GM12878 (cell line): ENCODE measurements at regions not wholly inside any gene's neighbourhood (a gene's known extent, or its start where the extent isn't known, plus 50 kb on each side); places are given as distances from the start of the nearest gene placed in this dataset.

Source experiments
- ATAC-seq: fragments of 200-7000 bp; cut with Tn5 transposase; 3 replicates; pipeline ENCODE4 v1.9.1; 2020; ENCODE audit warnings: mild to moderate bottlenecking, moderate library complexity
- BruUV-seq: library from RNA; stranded (reverse); fragments of 400-500 nt; replicated peaks from 2 replicates; lab custom pipeline; 2021; lab: Mats Ljungman, UMichigan
- CTCF ChIA-PET: fragments of 300-600 bp; sonication (Branson Sonifier 250); formaldehyde crosslinking; extraction: SDS; loops from one replicate; lab custom pipeline; 2021; ENCODE audit warnings: inconsistent platforms; lab: Yijun Ruan, JAX
- POLR2A ChIA-PET: fragments of 350-600 bp; formaldehyde crosslinking; extraction: SDS; loops from one replicate; lab custom pipeline; 2021; ENCODE audit warnings: inconsistent platforms; lab: Charles Lee
- RAD21 ChIA-PET: fragments of 300-600 bp; sonication (Branson Sonifier 250); formaldehyde crosslinking; loops from one replicate; lab custom pipeline; 2023; ENCODE audit warnings: antibody characterized with exemption; ENCODE audit not compliant: unreplicated experiment; lab: Charles Lee
- SMC1A ChIA-PET: fragments of 300-600 bp; sonication (Branson Sonifier 250); formaldehyde crosslinking; loops from one replicate; lab custom pipeline; 2023; ENCODE audit not compliant: unreplicated experiment, uncharacterized antibody; lab: Charles Lee
- DNase-seq: peaks from one replicate; pipeline ENCODE4 v3.0.0-alpha.2; 2011; ENCODE audit warnings: low read depth, low spot score
- FAIRE-seq: peaks from 3 replicates; lab custom pipeline; 2011; peaks lifted over from hg19 to GRCh38; lab: Jason Lieb, UNC
- H2AFZ ChIP-seq: 2 replicates; pipeline ENCODE4 v1.6.0; 2011; ENCODE audit warnings: low read depth, low read length, control low read depth; ENCODE audit not compliant: control insufficient read depth
- H3K27ac ChIP-seq: 2 replicates; pipeline ENCODE4 v1.5.1; 2011; ENCODE audit warnings: control low read depth; ENCODE audit not compliant: control insufficient read depth, insufficient read depth
- H3K27me3 ChIP-seq, 2 experiments: replicated peaks in 1 of 2; 2 replicates each; pipeline versions ENCODE4 v1.6.0 to v1.6.1; 2011; ENCODE audit warnings: low read length in 1 of 2; ENCODE audit not compliant: control insufficient read depth in 2 of 2, insufficient read depth in 2 of 2
- H3K36me3 ChIP-seq, 2 experiments: 2 replicates each; pipeline ENCODE4 v1.5.1; 2011; ENCODE audit warnings: low read length in 1 of 2; ENCODE audit not compliant: control insufficient read depth in 2 of 2, insufficient read depth in 2 of 2
- H3K4me1 ChIP-seq: 2 replicates; pipeline ENCODE4 v1.6.1; 2011; ENCODE audit warnings: mild to moderate bottlenecking, low read length, moderate library complexity, mixed read lengths; ENCODE audit not compliant: control insufficient read depth, insufficient read depth
- H3K4me2 ChIP-seq: 2 replicates; pipeline ENCODE4 v1.6.0; 2011; ENCODE audit warnings: control low read depth; ENCODE audit not compliant: control insufficient read depth, insufficient read depth
- H3K4me3 ChIP-seq: fragments of 200-600 bp; sonication (generic); 2 replicates; pipeline ENCODE4 v1.5.1; 2016
- H3K79me2 ChIP-seq: 2 replicates; pipeline ENCODE4 v1.6.0; 2011; ENCODE audit warnings: low read length; ENCODE audit not compliant: control insufficient read depth, insufficient read depth
- H3K9ac ChIP-seq: 2 replicates; pipeline ENCODE4 v1.8.0; 2011; ENCODE audit warnings: low read length, control low read depth, mixed read lengths; ENCODE audit not compliant: control insufficient read depth, insufficient read depth
- H3K9me3 ChIP-seq: replicated peaks from 3 replicates; pipeline ENCODE4 v1.5.1; 2011; ENCODE audit warnings: mild to moderate bottlenecking, low read length; ENCODE audit not compliant: control insufficient read depth, insufficient read depth
- H4K20me1 ChIP-seq: 2 replicates; pipeline ENCODE4 v1.6.0; 2011; ENCODE audit not compliant: control insufficient read depth, insufficient read depth
- ASH2L ChIP-seq: fragments of 300-600, 200-600 bp; sonication (generic); IDR thresholded peaks from 2 replicates; pipeline ENCODE4 v1.6.1; 2017; ENCODE audit warnings: low read depth, mild to moderate bottlenecking, borderline replicate concordance
- BRCA1 ChIP-seq: IDR thresholded peaks from 2 replicates; pipeline ENCODE4 v1.6.1; 2011; ENCODE audit warnings: low read depth, low read length, improper control_type of control experiment
- CHD4 ChIP-seq: fragments of 200-600 bp; sonication (generic); IDR thresholded peaks from 2 replicates; pipeline ENCODE4 v1.6.1; 2016; ENCODE audit warnings: mild to moderate bottlenecking
- ETV6 ChIP-seq, 2 experiments: fragments of 450-650 bp in 1 of 2; IDR thresholded peaks in 1 of 2; conservative IDR thresholded peaks in 1 of 2; 2 replicates each; pipeline ENCODE4 v1.6.1; 2014; ENCODE audit warnings: antibody characterized with exemption in 1 of 2, borderline replicate concordance in 1 of 2, low read depth in 1 of 2, mild to moderate bottlenecking in 1 of 2, moderate library complexity in 1 of 2
- IKZF2 ChIP-seq, 2 experiments: fragments of 450-650 bp; IDR thresholded peaks; 2 replicates each; pipeline ENCODE4 v1.6.1; 2017; ENCODE audit warnings: mild to moderate bottlenecking in 2 of 2, moderate library complexity in 2 of 2
- IRF4 ChIP-seq: IDR thresholded peaks from 2 replicates; pipeline ENCODE4 v1.6.1; 2011; ENCODE audit warnings: low read depth, low read length
- JUND ChIP-seq: IDR thresholded peaks from 2 replicates; pipeline ENCODE4 v1.6.1; 2012; ENCODE audit warnings: low read depth, mild to moderate bottlenecking, low read length, improper control_type of control experiment, moderate library complexity
- NFYA ChIP-seq: IDR thresholded peaks from 2 replicates; pipeline ENCODE4 v1.6.1; 2011; ENCODE audit warnings: low read depth, mild to moderate bottlenecking, low read length, improper control_type of control experiment, borderline replicate concordance
- NRF1 ChIP-seq: conservative IDR thresholded peaks from 2 replicates; pipeline ENCODE4 v1.6.1; 2011; ENCODE audit warnings: mild to moderate bottlenecking, low read depth, low read length, improper control_type of control experiment
- SPI1 ChIP-seq: IDR thresholded peaks from 2 replicates; pipeline ENCODE4 v1.6.1; 2011; ENCODE audit warnings: low read depth, mild to moderate bottlenecking, low read length, moderate library complexity, borderline replicate concordance; ENCODE audit not compliant: insufficient read depth
- ZNF217 ChIP-seq: fragments of 450-650 bp; IDR thresholded peaks from 2 replicates; pipeline ENCODE4 v1.6.1; 2017; ENCODE audit warnings: antibody characterized with exemption, mild to moderate bottlenecking
- WGBS: methylation state at CpG from one replicate; pipeline ENCODE4 v1.1.6; 2016; ENCODE audit warnings: low lambda C conversion rate; ENCODE audit not compliant: insufficient replicate concordance, insufficient coverage; ENCODE audit errors: missing lambda C conversion rate; 5-methylcytosine and 5-hydroxymethylcytosine counted together
- in situ Hi-C: fragments of 300-500 bp; cut with MboI; formaldehyde crosslinking; loops from 9 replicates; pipeline ENCODE4 v1.14.3; 2018; ENCODE audit warnings: mixed read lengths
- intact Hi-C: fragments of 100-400 bp; cut with micrococcal nuclease; formaldehyde crosslinking; loops from one replicate; pipeline ENCODE4 v1.14.2; 2022; ENCODE audit not compliant: unreplicated experiment
- TF ChIP-seq, protein P1 (sequence below): IDR thresholded peaks from 2 replicates; pipeline ENCODE4 v1.6.1; 2012; ENCODE audit warnings: low read depth, low read length, improper control_type of control experiment
- TF ChIP-seq, protein P2 (sequence below): fragments of 450-650 bp; IDR thresholded peaks from 2 replicates; pipeline ENCODE4 v1.6.1; 2018; ENCODE audit warnings: borderline replicate concordance, mild to moderate bottlenecking; ENCODE audit not compliant: partially characterized antibody
- TF ChIP-seq, protein P3 (sequence below): fragments of 450-650 bp; IDR thresholded peaks from 2 replicates; pipeline ENCODE4 v1.6.1; 2016; ENCODE audit warnings: mild to moderate bottlenecking
- TF ChIP-seq, protein P4 (sequence below): fragments of 450-650 bp; conservative IDR thresholded peaks from 2 replicates; pipeline ENCODE4 v1.6.1; 2017; ENCODE audit warnings: mild to moderate bottlenecking, moderate library complexity

DNA sequence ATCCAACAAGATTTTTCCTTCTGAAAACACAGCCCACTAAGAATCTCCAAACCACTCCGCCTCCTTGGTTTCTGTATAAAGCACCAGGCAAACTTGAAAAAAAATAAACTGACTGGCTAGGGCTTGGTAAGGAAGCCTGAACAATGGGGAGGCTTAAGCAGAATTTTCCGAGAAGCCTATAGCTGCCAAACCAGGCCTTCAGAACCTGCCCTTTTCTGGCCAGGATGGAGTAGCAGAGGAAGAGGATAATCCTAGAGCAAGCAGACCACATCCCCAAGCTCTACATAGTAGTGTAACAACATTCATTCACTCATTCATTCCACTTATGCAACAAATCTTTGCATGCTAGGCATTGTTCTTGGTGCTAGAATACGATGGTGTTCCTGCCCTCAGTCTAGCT is 529.6 kb upstream of the ZEB2 start (continued):
- no peak for TF ChIP-seq ETV6 (conservative IDR thresholded peaks at IDR 0.05 in 1 of 2, IDR thresholded peaks at IDR 0.05 in 1 of 2; ENCODE audit: borderline replicate concordance in 1 of 2, low read depth in 1 of 2)
- TF ChIP-seq, all 136 proteins: peak for 0

DNA sequence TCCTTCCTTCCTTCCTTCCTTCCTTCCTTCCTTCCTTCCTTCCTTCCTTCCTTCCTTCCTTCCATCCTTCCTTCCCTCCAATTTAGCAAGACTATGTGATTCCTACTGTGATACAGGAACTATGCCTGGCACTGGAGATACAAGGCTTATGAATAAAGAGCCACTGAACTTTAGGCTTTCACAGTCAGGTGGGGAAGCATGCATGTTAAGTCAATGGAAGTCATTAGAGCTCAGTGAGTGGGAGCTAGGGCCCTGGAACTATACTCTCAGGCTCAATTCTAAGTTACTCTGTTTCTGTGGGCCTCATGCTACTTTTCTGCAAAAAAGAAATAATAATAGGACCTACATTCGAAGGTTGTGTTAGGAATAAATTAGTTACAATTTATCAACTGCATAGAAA is 527.6 kb upstream of the ZEB2 start:
- ATAC-seq (no peak), FAIRE-seq (no peak), DNase-seq (no peak)
- 25% methylated on average over 1 of the region's 1 CpG for WGBS
- H3K79me2 ChIP-seq: no peaks in the 10 kb centered on the region
- TF ChIP-seq, protein P1, sequence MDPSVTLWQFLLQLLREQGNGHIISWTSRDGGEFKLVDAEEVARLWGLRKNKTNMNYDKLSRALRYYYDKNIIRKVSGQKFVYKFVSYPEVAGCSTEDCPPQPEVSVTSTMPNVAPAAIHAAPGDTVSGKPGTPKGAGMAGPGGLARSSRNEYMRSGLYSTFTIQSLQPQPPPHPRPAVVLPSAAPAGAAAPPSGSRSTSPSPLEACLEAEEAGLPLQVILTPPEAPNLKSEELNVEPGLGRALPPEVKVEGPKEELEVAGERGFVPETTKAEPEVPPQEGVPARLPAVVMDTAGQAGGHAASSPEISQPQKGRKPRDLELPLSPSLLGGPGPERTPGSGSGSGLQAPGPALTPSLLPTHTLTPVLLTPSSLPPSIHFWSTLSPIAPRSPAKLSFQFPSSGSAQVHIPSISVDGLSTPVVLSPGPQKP: no peak
- no peak for TF ChIP-seq NRF1
- no peak for TF ChIP-seq IKZF2 (IDR thresholded peaks at IDR 0.05)
- TF ChIP-seq, protein P2, sequence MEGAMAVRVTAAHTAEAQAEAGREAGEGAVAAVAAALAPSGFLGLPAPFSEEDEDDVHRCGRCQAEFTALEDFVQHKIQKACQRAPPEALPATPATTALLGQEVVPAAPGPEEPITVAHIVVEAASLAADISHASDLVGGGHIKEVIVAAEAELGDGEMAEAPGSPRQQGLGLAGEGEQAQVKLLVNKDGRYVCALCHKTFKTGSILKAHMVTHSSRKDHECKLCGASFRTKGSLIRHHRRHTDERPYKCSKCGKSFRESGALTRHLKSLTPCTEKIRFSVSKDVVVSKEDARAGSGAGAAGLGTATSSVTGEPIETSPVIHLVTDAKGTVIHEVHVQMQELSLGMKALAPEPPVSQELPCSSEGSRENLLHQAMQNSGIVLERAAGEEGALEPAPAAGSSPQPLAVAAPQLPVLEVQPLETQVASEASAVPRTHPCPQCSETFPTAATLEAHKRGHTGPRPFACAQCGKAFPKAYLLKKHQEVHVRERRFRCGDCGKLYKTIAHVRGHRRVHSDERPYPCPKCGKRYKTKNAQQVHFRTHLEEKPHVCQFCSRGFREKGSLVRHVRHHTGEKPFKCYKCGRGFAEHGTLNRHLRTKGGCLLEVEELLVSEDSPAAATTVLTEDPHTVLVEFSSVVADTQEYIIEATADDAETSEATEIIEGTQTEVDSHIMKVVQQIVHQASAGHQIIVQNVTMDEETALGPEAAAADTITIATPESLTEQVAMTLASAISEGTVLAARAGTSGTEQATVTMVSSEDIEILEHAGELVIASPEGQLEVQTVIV: no peak
- TF ChIP-seq BRCA1: no peak
- no peak for TF ChIP-seq NFYA
- TF ChIP-seq, protein P3, sequence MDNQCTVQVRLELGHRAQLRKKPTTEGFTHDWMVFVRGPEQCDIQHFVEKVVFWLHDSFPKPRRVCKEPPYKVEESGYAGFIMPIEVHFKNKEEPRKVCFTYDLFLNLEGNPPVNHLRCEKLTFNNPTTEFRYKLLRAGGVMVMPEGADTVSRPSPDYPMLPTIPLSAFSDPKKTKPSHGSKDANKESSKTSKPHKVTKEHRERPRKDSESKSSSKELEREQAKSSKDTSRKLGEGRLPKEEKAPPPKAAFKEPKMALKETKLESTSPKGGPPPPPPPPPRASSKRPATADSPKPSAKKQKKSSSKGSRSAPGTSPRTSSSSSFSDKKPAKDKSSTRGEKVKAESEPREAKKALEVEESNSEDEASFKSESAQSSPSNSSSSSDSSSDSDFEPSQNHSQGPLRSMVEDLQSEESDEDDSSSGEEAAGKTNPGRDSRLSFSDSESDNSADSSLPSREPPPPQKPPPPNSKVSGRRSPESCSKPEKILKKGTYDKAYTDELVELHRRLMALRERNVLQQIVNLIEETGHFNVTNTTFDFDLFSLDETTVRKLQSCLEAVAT: no peak
- no peak for TF ChIP-seq SPI1
- TF ChIP-seq CHD4: no peak
- TF ChIP-seq, protein P4, sequence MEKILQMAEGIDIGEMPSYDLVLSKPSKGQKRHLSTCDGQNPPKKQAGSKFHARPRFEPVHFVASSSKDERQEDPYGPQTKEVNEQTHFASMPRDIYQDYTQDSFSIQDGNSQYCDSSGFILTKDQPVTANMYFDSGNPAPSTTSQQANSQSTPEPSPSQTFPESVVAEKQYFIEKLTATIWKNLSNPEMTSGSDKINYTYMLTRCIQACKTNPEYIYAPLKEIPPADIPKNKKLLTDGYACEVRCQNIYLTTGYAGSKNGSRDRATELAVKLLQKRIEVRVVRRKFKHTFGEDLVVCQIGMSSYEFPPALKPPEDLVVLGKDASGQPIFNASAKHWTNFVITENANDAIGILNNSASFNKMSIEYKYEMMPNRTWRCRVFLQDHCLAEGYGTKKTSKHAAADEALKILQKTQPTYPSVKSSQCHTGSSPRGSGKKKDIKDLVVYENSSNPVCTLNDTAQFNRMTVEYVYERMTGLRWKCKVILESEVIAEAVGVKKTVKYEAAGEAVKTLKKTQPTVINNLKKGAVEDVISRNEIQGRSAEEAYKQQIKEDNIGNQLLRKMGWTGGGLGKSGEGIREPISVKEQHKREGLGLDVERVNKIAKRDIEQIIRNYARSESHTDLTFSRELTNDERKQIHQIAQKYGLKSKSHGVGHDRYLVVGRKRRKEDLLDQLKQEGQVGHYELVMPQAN: no peak
- no peak for TF ChIP-seq ASH2L
- TF ChIP-seq IRF4: no peak
- TF ChIP-seq JUND: no peak
- no peak for TF ChIP-seq ZNF217
- H3K36me3 ChIP-seq: no peaks in the 10 kb centered on the region
- H3K4me2 ChIP-seq: no peak overlapping the region
- H3K4me3 ChIP-seq: no peak overlapping the region
- ChIA-PET POLR2A (no interaction called here), RAD21 (no interaction called here), SMC1A (no interaction called here), CTCF (no interaction called here)
- intact Hi-C loops (no loop called here), in situ Hi-C loops (no loop called here)
- no peaks in the 10 kb centered on the region for H3K9me3 ChIP-seq
- no peaks in the 10 kb centered on the region for H3K4me1 ChIP-seq
- no peaks in the 10 kb centered on the region for H4K20me1 ChIP-seq
- H2AFZ ChIP-seq: no peak overlapping the region
- H3K27me3 ChIP-seq: no peaks in the 10 kb centered on the region
- no peak overlapping the region for H3K9ac ChIP-seq
- no TSS peak for BruUV-seq
- H3K27ac ChIP-seq: no peak overlapping the region
